ENCODE measurements at regions not wholly inside any gene's neighbourhood (a gene's known extent, or its start where the extent isn't known, plus 50 kb on each side); places are given as distances from the start of the nearest gene placed in this dataset.

GRCh38 chr5:104763216-104763615 is 1200.6 kb upstream of the NUDT12 start:
- TF ChIP-seq POLR2A (IDR thresholded peaks at IDR 0.05) = no peak
- no peak for TF ChIP-seq CTCF (IDR thresholded peaks at IDR 0.05)

Data from right lobe of liver (tissue), 4 donors.